RPMI7951 (cell line): ENCODE measurements at regions not wholly inside any gene's neighbourhood (a gene's known extent, or its start where the extent isn't known, plus 50 kb on each side); places are given as distances from the start of the nearest gene placed in this dataset.

ENCODE experiments used
- DNase-seq: peaks from one replicate; pipeline ENCODE4 v3.0.0-alpha.2; 2012; ENCODE audit warnings: low read depth

DNA sequence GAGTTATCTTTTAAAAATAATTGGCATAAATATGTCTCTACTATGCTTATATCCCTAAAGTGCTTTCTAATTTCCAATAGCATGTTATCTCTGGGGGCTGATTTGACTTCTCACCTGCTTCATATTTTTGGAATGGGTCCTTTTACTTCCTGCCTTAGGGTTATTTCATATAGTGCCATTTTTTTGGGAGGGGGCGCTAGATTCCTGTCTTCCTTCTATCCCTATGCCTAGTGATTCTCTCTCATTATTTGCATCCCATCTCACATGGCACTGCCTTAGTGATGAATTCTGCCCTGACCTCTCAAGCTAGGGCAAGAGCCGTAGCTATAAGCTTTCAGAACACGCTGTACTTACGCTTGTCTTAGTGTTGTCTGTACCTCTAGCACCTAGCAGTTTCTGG lies 150.3 kb upstream of the SLITRK3 start:
- DNase-seq = no peak

DNA sequence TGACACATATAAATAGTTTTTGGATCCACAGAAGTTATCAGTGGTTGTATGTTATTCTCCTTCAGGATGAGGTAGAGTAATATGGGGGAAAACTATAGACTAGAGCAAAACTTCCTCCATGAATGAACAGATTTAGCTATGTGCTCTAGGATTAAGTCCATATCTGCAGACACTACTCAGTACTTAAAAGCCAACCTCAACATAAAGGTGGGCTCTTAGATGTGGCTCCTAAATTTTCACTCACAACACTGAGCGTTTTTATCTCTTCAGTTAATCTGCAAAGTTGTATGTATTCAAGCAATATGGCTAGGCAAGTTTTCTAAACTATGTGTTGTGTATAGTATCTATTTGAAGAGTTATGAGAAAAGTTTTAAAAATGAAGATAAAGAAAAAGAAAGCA lies 147.0 kb upstream of the SLITRK3 start:
- DNase-seq = no peak

DNA sequence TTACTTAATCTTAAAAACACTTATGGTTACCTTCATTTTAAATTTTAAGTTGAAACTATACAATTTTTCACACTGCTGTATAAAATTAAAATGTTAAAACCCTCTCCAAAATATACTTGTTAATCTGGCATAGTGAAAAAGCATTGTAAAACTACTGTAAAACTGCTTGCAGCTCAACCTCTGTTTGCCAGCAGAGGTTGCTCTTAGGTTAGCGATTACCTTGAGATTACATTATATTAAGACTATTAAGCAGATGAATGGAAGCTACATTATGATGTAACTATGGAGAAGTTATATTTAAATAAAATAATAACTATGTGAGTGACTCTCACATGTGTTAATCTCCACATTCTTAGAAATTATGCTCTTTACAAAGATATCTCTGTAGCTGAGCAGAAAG lies 143.6 kb upstream of the SLITRK3 start:
- no peak for DNase-seq

- DNase-seq = no peak
These were observed 140.6 kb upstream of the SLITRK3 start for GRCh38 chr3:165336786-165337185.
